Heart right ventricle (tissue), 16 donors: ENCODE measurements at regions not wholly inside any gene's neighbourhood (a gene's known extent, or its start where the extent isn't known, plus 50 kb on each side); places are given as distances from the start of the nearest gene placed in this dataset.

Experiments used
- ATAC-seq, 8 donors: fragments of 200-7000 bp; cut with Tn5 transposase; one replicate each; pipeline ENCODE4 v1.9.1; 2020; ENCODE audit warnings: mild to moderate bottlenecking in 8 of 8, moderate library complexity in 8 of 8, moderate number of reproducible peaks in 1 of 8
- DNase-seq, 2 donors: peaks; one replicate each; pipeline ENCODE4 v3.0.0-alpha.2; 2020
- H3K27ac ChIP-seq, 10 donors: fragments of 200-600 bp; sonication (generic) in 2 of 10; one replicate each; pipeline versions ENCODE4 v1.5.0 to v1.8.0; 2020 to 2022; ENCODE audit warnings: mild to moderate bottlenecking in 3 of 10
- H3K27me3 ChIP-seq, 7 donors: fragments of 200-600 bp; one replicate each; pipeline ENCODE4 v1.8.0; 2021 to 2022; ENCODE audit warnings: mild to moderate bottlenecking in 2 of 7
- H3K36me3 ChIP-seq, 9 donors: fragments of 200-600 bp; sonication (generic) in 1 of 9; one replicate each; pipeline versions ENCODE4 v1.5.0 to v1.8.0; 2020 to 2022; ENCODE audit warnings: mild to moderate bottlenecking in 2 of 9
- H3K4me1 ChIP-seq, 9 donors: fragments of 200-600 bp; sonication (generic) in 1 of 9; one replicate each; pipeline versions ENCODE4 v1.5.0 to v1.8.0; 2020 to 2022; ENCODE audit warnings: mild to moderate bottlenecking in 4 of 9
- H3K4me3 ChIP-seq, 10 donors: fragments of 200-600 bp; sonication (generic) in 2 of 10; one replicate each; pipeline versions ENCODE4 v1.5.0 to v1.8.0; 2020 to 2022; ENCODE audit warnings: mild to moderate bottlenecking in 7 of 10, moderate library complexity in 2 of 10
- H3K9me3 ChIP-seq, 11 donors: fragments of 200-600 bp in 10 of 11; sonication (generic) in 2 of 11; one replicate each; pipeline versions ENCODE4 v1.5.0 to v1.8.0; 2013 to 2022; ENCODE audit warnings: mild to moderate bottlenecking in 2 of 11, control low read depth in 1 of 11, moderate library complexity in 1 of 11
- WGBS, 2 donors: extraction: QIAGEN DNeasy Blood & Tissue Kit; methylation state at CpG; one replicate each; pipeline ENCODE4 v1.1.7; 2013; ENCODE audit warnings: inconsistent platforms in 1 of 2; 5-methylcytosine and 5-hydroxymethylcytosine counted together
- intact Hi-C, 10 donors: fragments of 100-400 bp; cut with DNase I; formaldehyde crosslinking; loops; one replicate each; pipeline versions ENCODE4 v1.11.1 to v1.14.2; 2022
- TF ChIP-seq, protein P1 (sequence below), 9 donors: fragments of 200-600 bp; sonication (generic) in 2 of 9; IDR thresholded peaks; one replicate each; pipeline versions ENCODE4 v1.5.0 to v1.8.0; 2021 to 2022; ENCODE audit warnings: antibody characterized with exemption in 9 of 9, mild to moderate bottlenecking in 5 of 9, moderate library complexity in 1 of 9
- donor health status: Arrhythmogenic right ventricular cardiomyopathy.
- donor health status: ischemic (EF 13 %, LVEDD 7.1; RV severe dilation, severe dysfunction).
- donor health status: healthy with polysubstance abuse.
- donor health status: DM: no; HTN: yes; CAD: no.
- donor health status: DM: no; HTN: no; CAD: no.
- donor health status: ischemic (EF 25% LVEDD 6.9; RV normal size, moderate dysfunction).
- donor health status: ischemic (EF 25% LVEDD 5.7; RV mildly dilated, moderate dysfunction).
- donor health status: healthy.
- donor health status: DM: yes; HTN: yes; CAD: no.
- donor health status: Ischemic cardiomyopathy.
- donor health status: ischemic (EF 35%, LVEDD 5.7; RV mildly dilated, moderate dysfunction).
- donor health status: nonischemic (EF 11% LVEDD 7.7; RV severe dilation, severe dysfunction).
- donor health status: DM: yes; HTN: yes; CAD: no.
- donor health status: PGD.
- donor health status: ischemic (EF 29% LVEDD 5.4; RV normal size, mild dysfunction).
- donor health status: nonischemic (EF 23%, LVEDD 6.1; RV moderate dilation, normal function).

DNA sequence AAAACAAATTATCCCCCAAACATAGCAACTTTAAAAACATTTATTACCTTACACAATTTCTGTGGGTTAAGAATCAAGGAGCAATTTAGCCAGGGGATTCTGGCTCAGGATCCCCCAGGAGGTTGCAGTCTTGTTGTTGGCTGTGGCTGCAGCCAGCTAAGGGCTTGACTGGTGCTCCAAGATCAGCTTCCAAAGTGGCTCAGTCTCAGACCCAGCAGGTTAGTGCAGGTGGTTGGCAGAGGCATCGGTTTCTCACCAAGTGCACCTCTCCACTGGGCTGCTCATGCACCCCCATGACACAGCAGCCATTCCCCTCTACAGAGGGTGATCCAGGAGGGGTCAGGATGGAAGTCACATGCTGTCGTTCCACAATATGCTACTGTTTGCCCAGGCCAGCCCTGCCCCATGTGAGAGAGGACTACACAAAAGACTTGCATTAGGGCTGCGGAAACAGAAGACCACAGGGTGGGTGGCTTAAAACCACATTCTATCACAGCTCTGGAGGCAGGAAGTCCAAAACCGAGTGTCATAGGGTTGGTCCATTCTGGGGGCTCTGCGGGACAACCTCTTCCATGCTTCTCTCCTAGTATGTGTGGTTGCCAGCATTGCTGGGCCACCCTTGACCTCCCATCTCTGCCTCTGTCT is 125.8 kb downstream of the C6orf118 start:
- intact Hi-C loops: no loop called here
- Histone ChIP-seq H3K27me3 (no peaks in the 10 kb centered on the region), H3K36me3 (no peaks in the 10 kb centered on the region), H3K9me3 (peaks cover 0 to 5% (median 0%) of the 10 kb centered on the region in 11 donors), H3K27ac (no peak overlapping the region), H3K4me3 (no peak overlapping the region), H3K4me1 (no peaks in the 10 kb centered on the region)
- ATAC-seq (peak in 1 of 8 donors; percentile 9), DNase-seq (no peak)
- WGBS, 2 donors: 76 to 80% methylated on average over 5 of the region's 5 CpGs
- TF ChIP-seq, protein P1, sequence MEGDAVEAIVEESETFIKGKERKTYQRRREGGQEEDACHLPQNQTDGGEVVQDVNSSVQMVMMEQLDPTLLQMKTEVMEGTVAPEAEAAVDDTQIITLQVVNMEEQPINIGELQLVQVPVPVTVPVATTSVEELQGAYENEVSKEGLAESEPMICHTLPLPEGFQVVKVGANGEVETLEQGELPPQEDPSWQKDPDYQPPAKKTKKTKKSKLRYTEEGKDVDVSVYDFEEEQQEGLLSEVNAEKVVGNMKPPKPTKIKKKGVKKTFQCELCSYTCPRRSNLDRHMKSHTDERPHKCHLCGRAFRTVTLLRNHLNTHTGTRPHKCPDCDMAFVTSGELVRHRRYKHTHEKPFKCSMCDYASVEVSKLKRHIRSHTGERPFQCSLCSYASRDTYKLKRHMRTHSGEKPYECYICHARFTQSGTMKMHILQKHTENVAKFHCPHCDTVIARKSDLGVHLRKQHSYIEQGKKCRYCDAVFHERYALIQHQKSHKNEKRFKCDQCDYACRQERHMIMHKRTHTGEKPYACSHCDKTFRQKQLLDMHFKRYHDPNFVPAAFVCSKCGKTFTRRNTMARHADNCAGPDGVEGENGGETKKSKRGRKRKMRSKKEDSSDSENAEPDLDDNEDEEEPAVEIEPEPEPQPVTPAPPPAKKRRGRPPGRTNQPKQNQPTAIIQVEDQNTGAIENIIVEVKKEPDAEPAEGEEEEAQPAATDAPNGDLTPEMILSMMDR (IDR thresholded peaks at IDR 0.05): no peak

DNA sequence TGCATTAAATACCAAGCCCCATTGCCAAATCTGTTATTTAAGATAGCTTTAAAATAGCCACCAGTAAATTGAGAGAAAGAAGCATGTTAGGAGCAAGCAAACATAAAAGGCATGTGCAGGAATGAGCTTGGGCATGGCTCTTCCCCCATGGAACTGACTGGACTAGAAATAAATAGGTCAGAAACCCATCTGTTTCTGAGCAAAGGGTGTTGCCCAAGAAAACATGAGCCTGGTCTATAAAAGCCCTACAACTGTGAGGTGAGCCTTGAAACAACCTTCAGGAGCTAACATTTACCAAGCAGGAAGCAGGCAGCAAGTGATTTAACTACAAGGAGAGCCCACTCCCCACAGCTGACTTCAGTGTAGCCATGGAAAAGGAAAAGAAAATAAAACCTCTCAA is 126.3 kb downstream of the C6orf118 start:
- ATAC-seq (no peak), DNase-seq (no peak)
- H3K36me3 ChIP-seq: no peaks in the 10 kb centered on the region
- peaks cover 0 to 5% (median 0%) of the 10 kb centered on the region in 11 donors for H3K9me3 ChIP-seq
- intact Hi-C loops: no loop called here
- no peaks in the 10 kb centered on the region for H3K4me1 ChIP-seq
- H3K4me3 ChIP-seq: no peak overlapping the region
- TF ChIP-seq, protein P1 (IDR thresholded peaks at IDR 0.05): no peak
- no peak overlapping the region for H3K27ac ChIP-seq
- no peaks in the 10 kb centered on the region for H3K27me3 ChIP-seq

DNA sequence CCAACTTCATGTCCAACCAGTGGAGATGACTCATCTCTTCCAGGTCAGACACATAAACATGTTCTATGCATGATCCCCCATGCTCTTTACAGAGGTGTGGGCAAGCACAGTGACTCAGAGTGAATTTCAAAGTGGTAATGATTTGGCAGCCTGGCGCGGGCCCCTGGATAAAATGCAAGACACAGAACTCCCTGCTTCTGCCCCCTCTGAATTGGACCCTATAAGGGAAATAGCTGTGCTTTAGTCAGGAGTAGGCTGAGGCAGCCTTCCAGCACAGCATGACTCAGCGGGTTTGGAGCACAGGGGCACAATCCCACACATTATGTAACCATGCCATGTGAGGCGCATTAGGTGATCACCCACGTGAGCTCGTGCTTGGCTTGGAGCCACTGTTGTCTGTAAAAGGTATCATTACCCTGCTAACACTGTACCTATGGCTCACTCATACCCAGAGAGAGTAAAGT is 127.4 kb downstream of the C6orf118 start:
- intact Hi-C loops: no loop called here
- WGBS, 2 donors: 89 to 99% methylated on average over 6 of the region's 6 CpGs
- no peak for DNase-seq
- Histone ChIP-seq H3K27ac (no peak overlapping the region), H3K36me3 (no peaks in the 10 kb centered on the region), H3K4me1 (no peaks in the 10 kb centered on the region), H3K9me3 (peaks cover 0 to 5% (median 0%) of the 10 kb centered on the region in 11 donors), H3K4me3 (no peak overlapping the region), H3K27me3 (no peaks in the 10 kb centered on the region)
- TF ChIP-seq, protein P1 (IDR thresholded peaks at IDR 0.05): no peak
- no peak for ATAC-seq

DNA sequence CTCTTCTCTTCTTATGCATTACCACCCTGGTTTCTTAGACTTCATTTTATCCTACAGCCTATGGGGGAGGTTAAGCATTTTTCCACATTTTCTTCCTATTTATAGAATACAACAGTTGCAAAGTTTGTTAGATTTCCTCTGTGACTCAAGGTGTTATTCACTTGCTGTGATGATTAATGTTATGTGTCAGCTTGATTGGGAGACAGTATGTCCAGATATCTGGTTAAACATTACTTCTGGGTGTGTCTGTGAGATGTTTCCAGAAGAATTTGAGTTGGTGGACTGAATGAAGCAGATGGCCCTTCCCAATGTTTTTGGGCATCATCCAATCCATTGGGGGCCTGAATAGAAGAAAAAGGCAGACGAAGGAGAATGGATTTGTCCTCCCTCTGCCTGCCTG is 131.3 kb downstream of the C6orf118 start:
- H3K4me3 ChIP-seq: no peak overlapping the region
- ATAC-seq (no peak), DNase-seq (no peak)
- H3K9me3 ChIP-seq: peaks cover 0 to 22% (median 9%) of the 10 kb centered on the region in 11 donors
- no peaks in the 10 kb centered on the region for H3K27me3 ChIP-seq
- WGBS, 2 donors: 29 to 35% methylated on average over 1 of the region's 1 CpG
- no peaks in the 10 kb centered on the region for H3K4me1 ChIP-seq
- H3K36me3 ChIP-seq: no peaks in the 10 kb centered on the region
- H3K27ac ChIP-seq: no peak overlapping the region
- TF ChIP-seq, protein P1 (IDR thresholded peaks at IDR 0.05): no peak
- intact Hi-C loops: no loop called here
